Thymus (tissue), 11 donors: ENCODE measurements at regions not wholly inside any gene's neighbourhood (a gene's known extent, or its start where the extent isn't known, plus 50 kb on each side); places are given as distances from the start of the nearest gene placed in this dataset.

ENCODE experiments used
- DNase-seq, 9 donors: peaks; one replicate each; pipeline ENCODE4 v3.0.0-alpha.2; 2013; ENCODE audit warnings: low spot score in 9 of 9, low read depth in 6 of 9, missing footprints in 1 of 9
- H3K27ac ChIP-seq, 2 donors: one replicate each; pipeline ENCODE4 v1.5.1; 2013; ENCODE audit warnings: control low read depth in 1 of 2, low read depth in 1 of 2, low read length in 1 of 2, mild to moderate bottlenecking in 1 of 2, moderate library complexity in 1 of 2
- H3K27me3 ChIP-seq, 2 donors: one replicate each; pipeline ENCODE4 v1.5.1; 2013; ENCODE audit warnings: low read length in 1 of 2; ENCODE audit not compliant: control insufficient read depth in 2 of 2, insufficient read depth in 1 of 2
- H3K36me3 ChIP-seq, 2 donors: one replicate each; pipeline ENCODE4 v1.5.1; 2013; ENCODE audit warnings: low read length in 1 of 2, mild to moderate bottlenecking in 1 of 2, moderate library complexity in 1 of 2; ENCODE audit not compliant: control insufficient read depth in 2 of 2, insufficient read depth in 2 of 2
- H3K4me1 ChIP-seq, 2 donors: one replicate each; pipeline ENCODE4 v1.5.1; 2013; ENCODE audit warnings: low read length in 2 of 2; ENCODE audit not compliant: control insufficient read depth in 2 of 2, insufficient read depth in 2 of 2
- H3K4me3 ChIP-seq, 2 donors: one replicate each; pipeline ENCODE4 v1.5.1; 2013; ENCODE audit warnings: low read length in 2 of 2, control low read depth in 1 of 2, mild to moderate bottlenecking in 1 of 2
- H3K9me3 ChIP-seq, 2 donors: one replicate each; pipeline ENCODE4 v1.5.1; 2013; ENCODE audit warnings: low read length in 1 of 2, mild to moderate bottlenecking in 1 of 2; ENCODE audit not compliant: control insufficient read depth in 2 of 2, insufficient read depth in 1 of 2
- WGBS: extraction: QIAGEN DNeasy Blood & Tissue Kit; methylation state at CpG from one replicate; pipeline ENCODE4 v1.1.7; 2013; 5-methylcytosine and 5-hydroxymethylcytosine counted together
- donor health status: healthy.

GRCh38 chr2:758073-758820, 81.0 kb upstream of the TMEM18 start:
- Histone ChIP-seq H3K4me1 (peaks cover 0 to 6% of the 10 kb centered on the region in 2 donors), H3K4me3 (no peak overlapping the region), H3K27ac (no peak overlapping the region), H3K27me3 (no peaks in the 10 kb centered on the region), H3K9me3 (no peaks in the 10 kb centered on the region), H3K36me3 (no peaks in the 10 kb centered on the region)
- no peak for DNase-seq
- WGBS: 68% methylated on average over 13 of the region's 13 CpGs

GRCh38 chr2:753123-753522, 75.9 kb upstream of the TMEM18 start:
- 94% methylated on average over 7 of the region's 7 CpGs for WGBS
- no peak for DNase-seq
- Histone ChIP-seq H3K36me3 (no peaks in the 10 kb centered on the region), H3K9me3 (no peaks in the 10 kb centered on the region), H3K27ac (no peak overlapping the region), H3K4me1 (no peaks in the 10 kb centered on the region), H3K27me3 (no peaks in the 10 kb centered on the region), H3K4me3 (no peak overlapping the region)

- Histone ChIP-seq H3K4me1 (no peaks in the 10 kb centered on the region), H3K27ac (no peak overlapping the region), H3K4me3 (no peak overlapping the region), H3K36me3 (no peaks in the 10 kb centered on the region), H3K9me3 (no peaks in the 10 kb centered on the region), H3K27me3 (no peaks in the 10 kb centered on the region)
- DNase-seq: no peak
- WGBS: 92% methylated on average over 10 of the region's 10 CpGs
Observed at GRCh38 chr2:751474-751873, 74.3 kb upstream of the TMEM18 start.

DNA sequence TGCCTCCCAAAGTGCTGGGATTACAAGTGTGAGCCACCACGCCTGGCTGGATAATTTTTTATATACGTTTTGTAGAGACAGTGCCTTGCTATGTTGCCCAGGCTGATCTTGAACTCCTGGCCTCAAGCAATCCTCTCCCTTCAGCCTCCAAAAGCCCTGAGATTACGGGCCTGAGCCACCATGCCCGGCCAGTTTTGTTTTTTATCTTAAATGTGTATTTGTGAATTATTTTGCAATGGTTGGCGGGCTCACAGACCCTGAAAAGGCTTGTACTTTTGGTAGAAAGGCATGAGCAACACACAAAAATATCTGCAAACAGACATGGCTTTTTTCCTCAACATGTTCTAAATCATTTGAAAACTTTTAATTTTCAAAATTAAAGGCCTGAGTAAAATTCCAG, 73.4 kb upstream of the TMEM18 start:
- H3K36me3 ChIP-seq: no peaks in the 10 kb centered on the region
- H3K4me3 ChIP-seq: no peak overlapping the region
- no peak for DNase-seq
- H3K27ac ChIP-seq: no peak overlapping the region
- no peaks in the 10 kb centered on the region for H3K4me1 ChIP-seq
- 95% methylated on average over 5 of the region's 5 CpGs for WGBS
- H3K27me3 ChIP-seq: no peaks in the 10 kb centered on the region
- H3K9me3 ChIP-seq: no peaks in the 10 kb centered on the region

DNA sequence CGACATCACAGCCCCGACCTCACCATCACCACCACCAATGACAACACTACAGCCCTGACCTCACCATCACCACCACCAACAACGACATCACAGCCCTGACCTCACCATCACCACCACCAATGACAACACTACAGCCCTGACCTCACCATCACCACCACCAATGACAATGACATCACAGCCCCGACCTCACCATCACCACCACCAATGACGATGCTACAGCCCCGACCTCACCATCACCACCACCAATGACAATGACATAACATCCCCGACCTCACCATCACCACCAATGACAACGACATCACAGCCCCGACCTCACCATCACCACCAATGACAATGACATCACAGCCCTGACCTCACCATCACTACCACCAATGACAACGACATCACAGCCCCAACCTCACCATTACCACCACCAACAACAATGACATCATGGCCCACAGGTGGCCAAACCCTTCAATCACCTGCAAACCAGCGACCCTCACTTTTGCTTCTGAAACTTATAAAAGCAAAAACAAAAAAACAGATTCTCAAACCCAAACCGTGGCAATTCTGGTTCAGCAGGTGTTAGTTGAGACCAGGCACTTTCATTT, 70.7 kb upstream of the TMEM18 start:
- no peaks in the 10 kb centered on the region for H3K9me3 ChIP-seq
- H3K36me3 ChIP-seq: no peaks in the 10 kb centered on the region
- H3K4me3 ChIP-seq: no peak overlapping the region
- H3K27me3 ChIP-seq: no peaks in the 10 kb centered on the region
- H3K4me1 ChIP-seq: no peaks in the 10 kb centered on the region
- WGBS: 95% methylated on average over 12 of the region's 12 CpGs
- H3K27ac ChIP-seq: no peak overlapping the region
- no peak for DNase-seq

GRCh38 chr2:746697-747096, 69.5 kb upstream of the TMEM18 start:
- no peaks in the 10 kb centered on the region for H3K36me3 ChIP-seq
- WGBS: 90% methylated on average over 4 of the region's 4 CpGs
- peaks cover 0 to 10% of the 10 kb centered on the region in 2 donors for H3K27me3 ChIP-seq
- H3K4me3 ChIP-seq: no peak overlapping the region
- H3K27ac ChIP-seq: no peak overlapping the region
- no peaks in the 10 kb centered on the region for H3K4me1 ChIP-seq
- DNase-seq: no peak
- no peaks in the 10 kb centered on the region for H3K9me3 ChIP-seq

DNA sequence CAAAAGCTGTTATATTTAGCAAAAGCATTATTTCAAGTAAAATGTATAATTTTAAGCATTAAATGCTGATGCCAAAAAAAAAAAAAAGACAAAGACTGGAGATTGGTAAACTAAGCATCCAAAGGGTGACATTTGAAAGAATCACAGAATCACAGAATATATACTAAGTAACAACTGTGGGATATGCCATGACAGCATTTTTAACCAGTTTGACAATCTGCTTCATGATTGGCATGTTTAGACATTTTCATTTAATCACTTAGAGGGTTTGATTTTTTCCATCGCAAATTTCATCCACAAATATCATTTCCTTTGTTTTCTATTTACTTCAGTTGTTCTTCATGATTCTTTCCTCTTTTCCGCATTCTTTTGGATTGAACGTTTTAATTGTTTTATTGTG, 66.9 kb upstream of the TMEM18 start:
- no peak overlapping the region for H3K4me3 ChIP-seq
- 94% methylated on average over 3 of the region's 3 CpGs for WGBS
- no peak for DNase-seq
- peaks cover 0 to 6% of the 10 kb centered on the region in 2 donors for H3K4me1 ChIP-seq
- H3K36me3 ChIP-seq: no peaks in the 10 kb centered on the region
- H3K27ac ChIP-seq: no peak overlapping the region
- H3K9me3 ChIP-seq: peaks cover 0 to 3% of the 10 kb centered on the region in 2 donors
- H3K27me3 ChIP-seq: peaks cover 2 to 33% of the 10 kb centered on the region in 2 donors

- Histone ChIP-seq H3K4me3 (no peak overlapping the region), H3K27me3 (peaks cover 2 to 38% of the 10 kb centered on the region in 2 donors), H3K36me3 (no peaks in the 10 kb centered on the region), H3K9me3 (peaks cover 0 to 3% of the 10 kb centered on the region in 2 donors), H3K4me1 (peaks cover 0 to 6% of the 10 kb centered on the region in 2 donors), H3K27ac (no peak overlapping the region)
- no peak for DNase-seq
- 90% methylated on average over 9 of the region's 9 CpGs for WGBS
Observed at GRCh38 chr2:742221-742620, 65.0 kb upstream of the TMEM18 start.

GRCh38 chr2:741195-741496, 63.9 kb upstream of the TMEM18 start:
- H3K9me3 ChIP-seq: peaks cover 0 to 3% of the 10 kb centered on the region in 2 donors
- peaks cover 2 to 38% of the 10 kb centered on the region in 2 donors for H3K27me3 ChIP-seq
- H3K36me3 ChIP-seq: no peaks in the 10 kb centered on the region
- no peak overlapping the region for H3K27ac ChIP-seq
- peaks cover 0 to 6% of the 10 kb centered on the region in 2 donors for H3K4me1 ChIP-seq
- 43% methylated on average over 3 of the region's 3 CpGs for WGBS
- H3K4me3 ChIP-seq: no peak overlapping the region
- DNase-seq: no peak
